SH-SY5Y (cell line): ENCODE measurements at regions not wholly inside any gene's neighbourhood (a gene's known extent, or its start where the extent isn't known, plus 50 kb on each side); places are given as distances from the start of the nearest gene placed in this dataset.

Source experiments
- GATA2 ChIP-seq: IDR thresholded peaks from 2 replicates; pipeline ENCODE4 v1.6.1; 2011; ENCODE audit warnings: mild to moderate bottlenecking, low read depth, low read length
- GATA3 ChIP-seq: IDR thresholded peaks from 2 replicates; pipeline ENCODE4 v1.6.1; 2011; ENCODE audit warnings: low read depth, mild to moderate bottlenecking, low read length, moderate library complexity

DNA sequence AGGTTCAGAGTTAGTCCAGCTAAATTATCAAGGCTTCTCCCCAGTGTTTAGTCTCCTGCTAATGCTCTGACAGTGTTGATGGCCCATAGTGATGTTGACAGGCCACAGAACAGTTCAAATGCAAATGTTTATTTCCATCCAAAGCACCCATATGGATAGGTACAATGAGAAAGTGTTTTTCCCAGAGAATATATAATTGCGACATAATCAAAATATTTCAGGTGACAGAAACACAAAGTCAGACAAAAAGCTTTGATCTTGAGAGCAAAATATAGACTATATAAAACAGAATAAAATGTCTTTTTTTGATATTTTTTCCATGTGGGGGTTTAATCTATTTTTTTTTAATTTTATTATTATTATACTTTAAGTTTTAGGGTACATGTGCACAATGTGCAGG, 642.3 kb upstream of the SEMA3D start:
- TF ChIP-seq GATA2 (no peak), GATA3 (no peak)
